ENCODE measurements at regions not wholly inside any gene's neighbourhood (a gene's known extent, or its start where the extent isn't known, plus 50 kb on each side); places are given as distances from the start of the nearest gene placed in this dataset.

DNA sequence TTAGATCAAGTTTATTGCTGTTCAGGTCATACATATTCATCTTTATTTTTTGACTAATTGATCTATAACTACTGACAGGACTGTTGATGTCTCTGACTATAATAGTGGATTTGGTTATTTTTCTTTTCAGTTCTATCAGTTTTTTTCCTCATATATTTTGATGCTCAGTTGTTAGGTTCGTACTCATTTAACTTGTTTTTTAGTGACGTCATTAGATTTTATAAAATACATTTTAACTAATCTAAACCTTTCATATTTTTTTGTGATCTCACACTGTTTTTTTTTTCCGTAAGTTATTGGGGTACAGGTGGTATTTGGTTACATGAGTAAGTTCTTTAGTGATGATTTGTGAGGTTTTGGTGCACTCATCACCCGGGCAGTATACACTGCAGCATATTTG is 841.2 kb upstream of the FBXO33 start:
- CTCF ChIA-PET: no interaction called here
- no peak for DNase-seq
- Histone ChIP-seq H3K27me3 (ENCODE audit: low read length) (no peaks in the 10 kb centered on the region), H3K9me2 (replicated peaks; ENCODE audit: low read length) (no peaks in the 10 kb centered on the region), H3K4me1 (ENCODE audit: insufficient read depth, low read length) (peaks cover 8% of the 10 kb centered on the region; the same call in 1 of the 2 replicates), H4K20me1 (ENCODE audit: low read length) (no peaks in the 10 kb centered on the region), H2AFZ (ENCODE audit: low read length) (no peak overlapping the region), H3K9ac (ENCODE audit: low read length) (no peak overlapping the region), H3K4me3 (ENCODE audit: low read length) (no peak overlapping the region), H3K4me2 (ENCODE audit: low read length) (no peak overlapping the region), H3K9me3 (ENCODE audit: low read length) (no peaks in the 10 kb centered on the region), H3F3A (ENCODE audit: low read length, unreplicated experiment) (no peaks in the 10 kb centered on the region), H3K36me3 (ENCODE audit: low read depth, low read length) (no peaks in the 10 kb centered on the region), H3K79me2 (ENCODE audit: low read length) (no peaks in the 10 kb centered on the region), H3K27ac (ENCODE audit: low read length) (no peak overlapping the region)
- no peak for TF ChIP-seq EZH2phosphoT487 (IDR thresholded peaks at IDR 0.05; ENCODE audit: borderline replicate concordance, low read length)
- TF ChIP-seq EZH2 (IDR thresholded peaks at IDR 0.05; ENCODE audit: low read length, unreplicated experiment): no peak
- TF ChIP-seq, protein P1, sequence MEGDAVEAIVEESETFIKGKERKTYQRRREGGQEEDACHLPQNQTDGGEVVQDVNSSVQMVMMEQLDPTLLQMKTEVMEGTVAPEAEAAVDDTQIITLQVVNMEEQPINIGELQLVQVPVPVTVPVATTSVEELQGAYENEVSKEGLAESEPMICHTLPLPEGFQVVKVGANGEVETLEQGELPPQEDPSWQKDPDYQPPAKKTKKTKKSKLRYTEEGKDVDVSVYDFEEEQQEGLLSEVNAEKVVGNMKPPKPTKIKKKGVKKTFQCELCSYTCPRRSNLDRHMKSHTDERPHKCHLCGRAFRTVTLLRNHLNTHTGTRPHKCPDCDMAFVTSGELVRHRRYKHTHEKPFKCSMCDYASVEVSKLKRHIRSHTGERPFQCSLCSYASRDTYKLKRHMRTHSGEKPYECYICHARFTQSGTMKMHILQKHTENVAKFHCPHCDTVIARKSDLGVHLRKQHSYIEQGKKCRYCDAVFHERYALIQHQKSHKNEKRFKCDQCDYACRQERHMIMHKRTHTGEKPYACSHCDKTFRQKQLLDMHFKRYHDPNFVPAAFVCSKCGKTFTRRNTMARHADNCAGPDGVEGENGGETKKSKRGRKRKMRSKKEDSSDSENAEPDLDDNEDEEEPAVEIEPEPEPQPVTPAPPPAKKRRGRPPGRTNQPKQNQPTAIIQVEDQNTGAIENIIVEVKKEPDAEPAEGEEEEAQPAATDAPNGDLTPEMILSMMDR (conservative IDR thresholded peaks at IDR 0.05; ENCODE audit: low read depth, low read length): no peak
- no peak for ATAC-seq
- BruUV-seq (replicated peaks): no TSS peak
- POLR2A ChIA-PET (ENCODE audit: unreplicated experiment): no interaction called here
- intact Hi-C loops (cut with micrococcal nuclease): no loop called here

DNA sequence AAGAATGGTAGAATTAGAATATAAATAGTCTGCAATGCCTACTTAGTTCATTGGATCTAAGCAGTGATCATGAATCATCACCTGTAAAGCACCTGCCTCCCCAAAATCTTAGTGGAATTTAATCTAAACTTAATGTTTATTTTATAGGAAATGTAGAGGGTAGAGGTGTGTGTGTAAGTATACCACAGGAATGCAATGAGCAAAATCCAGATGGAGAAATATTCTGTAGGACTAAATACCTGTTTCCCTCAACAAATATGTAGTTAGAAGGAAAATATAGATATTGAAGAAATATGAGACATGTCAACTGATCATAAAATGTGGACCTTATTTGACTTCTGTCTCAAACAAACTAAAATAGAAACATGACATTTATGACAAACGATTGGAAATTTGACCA is 839.2 kb upstream of the FBXO33 start:
- Histone ChIP-seq H3K27me3 (ENCODE audit: low read length) (no peaks in the 10 kb centered on the region), H3K79me2 (ENCODE audit: low read length) (no peaks in the 10 kb centered on the region), H3K4me3 (ENCODE audit: low read length) (no peak overlapping the region), H3K27ac (ENCODE audit: low read length) (no peak overlapping the region), H2AFZ (ENCODE audit: low read length) (no peak overlapping the region), H3K9me3 (ENCODE audit: low read length) (no peaks in the 10 kb centered on the region), H3K9ac (ENCODE audit: low read length) (no peak overlapping the region), H3K9me2 (replicated peaks; ENCODE audit: low read length) (no peaks in the 10 kb centered on the region), H3F3A (ENCODE audit: low read length, unreplicated experiment) (no peaks in the 10 kb centered on the region), H3K4me2 (ENCODE audit: low read length) (no peak overlapping the region), H3K4me1 (ENCODE audit: insufficient read depth, low read length) (peaks cover 8% of the 10 kb centered on the region; the same call in 1 of the 2 replicates), H3K36me3 (ENCODE audit: low read depth, low read length) (no peaks in the 10 kb centered on the region), H4K20me1 (ENCODE audit: low read length) (no peaks in the 10 kb centered on the region)
- ATAC-seq (peak; percentile 99), DNase-seq (peak; percentile 81)
- CTCF ChIA-PET: no interaction called here
- intact Hi-C loops (cut with micrococcal nuclease): loop anchor here (2.0 kb wide), 1 partner anchor 41 kb away; no protein-coding TSS in a partner anchor
- TF ChIP-seq EZH2phosphoT487 (IDR thresholded peaks at IDR 0.05; ENCODE audit: borderline replicate concordance, low read length) (no peak), EZH2 (IDR thresholded peaks at IDR 0.05; ENCODE audit: low read length, unreplicated experiment) (no peak)
- TF ChIP-seq, protein P1 (conservative IDR thresholded peaks at IDR 0.05; ENCODE audit: low read depth, low read length): no peak
- BruUV-seq (replicated peaks): no TSS peak
- POLR2A ChIA-PET (ENCODE audit: unreplicated experiment): no interaction called here

- ATAC-seq (no peak), DNase-seq (no peak)
- Histone ChIP-seq H3K27ac (ENCODE audit: low read length) (no peak overlapping the region), H3K9me3 (ENCODE audit: low read length) (no peaks in the 10 kb centered on the region), H3K4me1 (ENCODE audit: insufficient read depth, low read length) (peaks cover 8% of the 10 kb centered on the region; the same call in 1 of the 2 replicates), H2AFZ (ENCODE audit: low read length) (no peak overlapping the region), H3F3A (ENCODE audit: low read length, unreplicated experiment) (no peaks in the 10 kb centered on the region), H3K4me2 (ENCODE audit: low read length) (no peak overlapping the region), H3K9me2 (replicated peaks; ENCODE audit: low read length) (no peaks in the 10 kb centered on the region), H3K36me3 (ENCODE audit: low read depth, low read length) (no peaks in the 10 kb centered on the region), H3K79me2 (ENCODE audit: low read length) (no peaks in the 10 kb centered on the region), H4K20me1 (ENCODE audit: low read length) (no peaks in the 10 kb centered on the region), H3K9ac (ENCODE audit: low read length) (no peak overlapping the region), H3K27me3 (ENCODE audit: low read length) (no peaks in the 10 kb centered on the region), H3K4me3 (ENCODE audit: low read length) (no peak overlapping the region)
- POLR2A ChIA-PET (ENCODE audit: unreplicated experiment): interaction anchor here (0.6 kb wide), 2 partner anchors 1320 to 1688 kb away, joined by 5 read pairs; no protein-coding TSS in a partner anchor
- CTCF ChIA-PET: interaction anchor here (0.7 kb wide), 1 partner anchor 49 kb away, joined by 3 read pairs; no protein-coding TSS in a partner anchor
- intact Hi-C loops (cut with micrococcal nuclease): no loop called here
- TF ChIP-seq, protein P1 (conservative IDR thresholded peaks at IDR 0.05; ENCODE audit: low read depth, low read length): no peak
- TF ChIP-seq EZH2phosphoT487 (IDR thresholded peaks at IDR 0.05; ENCODE audit: borderline replicate concordance, low read length) (no peak), EZH2 (IDR thresholded peaks at IDR 0.05; ENCODE audit: low read length, unreplicated experiment) (no peak)
- no TSS peak for BruUV-seq (replicated peaks)
These were observed 837.2 kb upstream of the FBXO33 start for GRCh38 chr14:40269436-40269835.
